Caco-2 (cell line): ENCODE measurements at regions not wholly inside any gene's neighbourhood (a gene's known extent, or its start where the extent isn't known, plus 50 kb on each side); places are given as distances from the start of the nearest gene placed in this dataset.

Experiments
- BruUV-seq: library from RNA; stranded (reverse); fragments of 400-500 nt; replicated peaks from 2 replicates; lab custom pipeline; 2021; lab: Mats Ljungman, UMichigan
- CTCF ChIA-PET: fragments of 300-600 bp; sonication (Branson Sonifier 250); formaldehyde crosslinking; loops from one replicate; lab custom pipeline; 2022; ENCODE audit warnings: antibody characterized with exemption; lab: Charles Lee
- POLR2A ChIA-PET: fragments of 300-600 bp; sonication (Branson Sonifier 250); formaldehyde crosslinking; loops from one replicate; lab custom pipeline; 2022; ENCODE audit warnings: antibody characterized with exemption; lab: Charles Lee
- DNase-seq, 2 experiments: peaks; one replicate each; pipeline versions ENCODE4 v3.0.0 to v3.0.0-alpha.2; 2020 to 2022
- H3K27me3 ChIP-seq: replicated peaks from 2 replicates; pipeline ENCODE4 v1.6.0; 2011; ENCODE audit warnings: low read length; ENCODE audit not compliant: control insufficient read depth, insufficient read depth
- H3K36me3 ChIP-seq: 2 replicates; pipeline ENCODE4 v1.5.1; 2011; ENCODE audit warnings: low read length; ENCODE audit not compliant: control insufficient read depth, insufficient read depth
- H3K4me1 ChIP-seq: fragments of 250-450 bp; sonication (Bioruptor Pico); 2 replicates; pipeline ENCODE4 v1.5.1; 2020; ENCODE audit warnings: mild to moderate bottlenecking
- H3K4me3 ChIP-seq: 2 replicates; pipeline ENCODE4 v1.5.1; 2011; ENCODE audit warnings: low read depth, mild to moderate bottlenecking, control low read depth, low read length
- H3K9me3 ChIP-seq: fragments of 250-450 bp; sonication (Bioruptor Pico); 2 replicates; pipeline ENCODE4 v1.5.1; 2020; ENCODE audit warnings: mild to moderate bottlenecking, moderate library complexity
- H3K27ac Mint-ChIP-seq: one replicate; pipeline ENCODE4 v1.8.0; 2022; ENCODE audit warnings: mixed read lengths; ENCODE audit not compliant: unreplicated experiment
- H3K27me3 Mint-ChIP-seq: one replicate; pipeline ENCODE4 v1.8.0; 2022; ENCODE audit warnings: mixed read lengths; ENCODE audit not compliant: insufficient read depth, unreplicated experiment
- H3K36me3 Mint-ChIP-seq: one replicate; pipeline ENCODE4 v1.8.0; 2022; ENCODE audit warnings: mild to moderate bottlenecking, mixed read lengths; ENCODE audit not compliant: insufficient read depth, unreplicated experiment
- H3K4me1 Mint-ChIP-seq: one replicate; pipeline ENCODE4 v1.8.0; 2022; ENCODE audit warnings: low read depth, mixed read lengths; ENCODE audit not compliant: unreplicated experiment
- H3K4me3 Mint-ChIP-seq: one replicate; pipeline ENCODE4 v1.8.0; 2022; ENCODE audit warnings: mild to moderate bottlenecking, moderate library complexity, mixed read lengths; ENCODE audit not compliant: unreplicated experiment
- H3K9me3 Mint-ChIP-seq: one replicate; pipeline ENCODE4 v1.8.0; 2022; ENCODE audit warnings: mixed read lengths; ENCODE audit not compliant: unreplicated experiment
- CTCF ChIP-seq, 2 experiments: fragments of 200-600 bp in 1 of 2; IDR thresholded peaks; 1 replicate in 1 of 2; 2 replicates in 1 of 2; pipeline versions ENCODE4 v1.5.1 to v1.8.0; 2011 to 2022; ENCODE audit warnings: antibody characterized with exemption in 1 of 2, control low read depth in 1 of 2, inconsistent platforms in 1 of 2, low read depth in 1 of 2, low read length in 1 of 2, mild to moderate bottlenecking in 1 of 2, moderate library complexity in 1 of 2; ENCODE audit not compliant: insufficient read depth in 1 of 2, severe bottlenecking in 1 of 2, unreplicated experiment in 1 of 2
- intact Hi-C: fragments of 100-400 bp; cut with micrococcal nuclease; formaldehyde crosslinking; loops from one replicate; pipeline ENCODE4 v1.10.0; 2022; ENCODE audit not compliant: unreplicated experiment

GRCh38 chr17:55572139-55572538 is 60.9 kb upstream of the SMIM36 start:
- Mint-ChIP-seq H3K36me3 (no peaks in the 10 kb centered on the region), H3K27me3 (peaks cover 6% of the 10 kb centered on the region), H3K27ac (no peak overlapping the region), H3K4me1 (no peaks in the 10 kb centered on the region), H3K4me3 (no peak overlapping the region), H3K9me3 (no peaks in the 10 kb centered on the region)
- Histone ChIP-seq H3K9me3 (no peaks in the 10 kb centered on the region), H3K27me3 (no peaks in the 10 kb centered on the region), H3K4me1 (no peaks in the 10 kb centered on the region), H3K36me3 (no peaks in the 10 kb centered on the region), H3K4me3 (no peak overlapping the region)
- no peak for DNase-seq
- POLR2A ChIA-PET = no interaction called here
- BruUV-seq = no TSS peak
- CTCF ChIA-PET = no interaction called here
- TF ChIP-seq CTCF (IDR thresholded peaks at IDR 0.05; ENCODE audit: insufficient read depth in 1 of 2, low read depth in 1 of 2, low read length in 1 of 2, severe bottlenecking in 1 of 2, unreplicated experiment in 1 of 2) = no peak
- intact Hi-C loops = no loop called here

GRCh38 chr17:55571095-55571494 is 59.8 kb upstream of the SMIM36 start:
- CTCF ChIA-PET = no interaction called here
- DNase-seq = no peak
- BruUV-seq = no TSS peak
- Histone ChIP-seq H3K36me3 (no peaks in the 10 kb centered on the region), H3K4me3 (no peak overlapping the region), H3K4me1 (no peaks in the 10 kb centered on the region), H3K27me3 (no peaks in the 10 kb centered on the region), H3K9me3 (no peaks in the 10 kb centered on the region)
- no peak for TF ChIP-seq CTCF (IDR thresholded peaks at IDR 0.05; ENCODE audit: insufficient read depth in 1 of 2, low read depth in 1 of 2, low read length in 1 of 2, severe bottlenecking in 1 of 2, unreplicated experiment in 1 of 2)
- H3K9me3 Mint-ChIP-seq = no peaks in the 10 kb centered on the region
- H3K36me3 Mint-ChIP-seq = no peaks in the 10 kb centered on the region
- no peak overlapping the region for H3K27ac Mint-ChIP-seq
- POLR2A ChIA-PET = no interaction called here
- H3K27me3 Mint-ChIP-seq = peaks cover 13% of the 10 kb centered on the region
- intact Hi-C loops = no loop called here
- no peaks in the 10 kb centered on the region for H3K4me1 Mint-ChIP-seq
- no peak overlapping the region for H3K4me3 Mint-ChIP-seq

GRCh38 chr17:55570391-55570790 is 59.1 kb upstream of the SMIM36 start:
- intact Hi-C loops = no loop called here
- H3K27ac Mint-ChIP-seq = no peak overlapping the region
- H3K4me1 Mint-ChIP-seq = no peaks in the 10 kb centered on the region
- no peak for TF ChIP-seq CTCF (IDR thresholded peaks at IDR 0.05; ENCODE audit: insufficient read depth in 1 of 2, low read depth in 1 of 2, low read length in 1 of 2, severe bottlenecking in 1 of 2, unreplicated experiment in 1 of 2)
- BruUV-seq = no TSS peak
- H3K27me3 Mint-ChIP-seq = peaks cover 20% of the 10 kb centered on the region
- H3K9me3 Mint-ChIP-seq = no peaks in the 10 kb centered on the region
- no peaks in the 10 kb centered on the region for H3K27me3 ChIP-seq
- no peaks in the 10 kb centered on the region for H3K9me3 ChIP-seq
- H3K4me3 ChIP-seq = no peak overlapping the region
- H3K4me3 Mint-ChIP-seq = no peak overlapping the region
- no peak for DNase-seq
- H3K36me3 Mint-ChIP-seq = no peaks in the 10 kb centered on the region
- CTCF ChIA-PET = no interaction called here
- no peaks in the 10 kb centered on the region for H3K4me1 ChIP-seq
- POLR2A ChIA-PET = no interaction called here
- H3K36me3 ChIP-seq = no peaks in the 10 kb centered on the region
